22Rv1 (cell line): ENCODE measurements at regions not wholly inside any gene's neighbourhood (a gene's known extent, or its start where the extent isn't known, plus 50 kb on each side); places are given as distances from the start of the nearest gene placed in this dataset.

Source experiments
- H3K27ac ChIP-seq: fragments of 450-650 bp; 2 replicates; pipeline ENCODE4 v1.5.1; 2017
- ZFX ChIP-seq: fragments of 450-650 bp; IDR thresholded peaks from 2 replicates; pipeline ENCODE4 v1.6.1; 2017; ENCODE audit warnings: antibody characterized with exemption, borderline replicate concordance
- TF ChIP-seq, protein P1 (sequence below): fragments of 450-650 bp; IDR thresholded peaks from 2 replicates; pipeline ENCODE4 v1.5.1; 2017; ENCODE audit warnings: mild to moderate bottlenecking

DNA sequence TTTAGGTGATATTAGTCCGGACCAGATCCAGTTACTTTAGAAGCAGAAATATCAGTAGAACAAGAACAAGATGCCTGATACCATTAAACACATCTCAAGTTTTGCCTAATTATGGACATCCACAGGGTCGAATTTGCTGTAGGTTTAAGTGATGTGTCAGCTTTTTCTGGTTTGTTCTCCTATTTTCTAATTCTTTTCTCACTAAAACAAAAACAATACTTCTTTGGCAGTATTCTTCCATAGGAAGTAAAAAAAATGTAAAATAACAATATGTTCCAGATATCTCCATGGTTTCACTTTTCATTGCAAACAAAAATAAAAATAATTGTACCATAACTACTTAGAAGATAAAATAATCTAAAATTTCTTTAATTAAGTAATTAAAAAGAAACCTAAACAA, 265.7 kb downstream of the SHOX2 start:
- TF ChIP-seq, protein P1, sequence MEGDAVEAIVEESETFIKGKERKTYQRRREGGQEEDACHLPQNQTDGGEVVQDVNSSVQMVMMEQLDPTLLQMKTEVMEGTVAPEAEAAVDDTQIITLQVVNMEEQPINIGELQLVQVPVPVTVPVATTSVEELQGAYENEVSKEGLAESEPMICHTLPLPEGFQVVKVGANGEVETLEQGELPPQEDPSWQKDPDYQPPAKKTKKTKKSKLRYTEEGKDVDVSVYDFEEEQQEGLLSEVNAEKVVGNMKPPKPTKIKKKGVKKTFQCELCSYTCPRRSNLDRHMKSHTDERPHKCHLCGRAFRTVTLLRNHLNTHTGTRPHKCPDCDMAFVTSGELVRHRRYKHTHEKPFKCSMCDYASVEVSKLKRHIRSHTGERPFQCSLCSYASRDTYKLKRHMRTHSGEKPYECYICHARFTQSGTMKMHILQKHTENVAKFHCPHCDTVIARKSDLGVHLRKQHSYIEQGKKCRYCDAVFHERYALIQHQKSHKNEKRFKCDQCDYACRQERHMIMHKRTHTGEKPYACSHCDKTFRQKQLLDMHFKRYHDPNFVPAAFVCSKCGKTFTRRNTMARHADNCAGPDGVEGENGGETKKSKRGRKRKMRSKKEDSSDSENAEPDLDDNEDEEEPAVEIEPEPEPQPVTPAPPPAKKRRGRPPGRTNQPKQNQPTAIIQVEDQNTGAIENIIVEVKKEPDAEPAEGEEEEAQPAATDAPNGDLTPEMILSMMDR: no peak
- no peak for TF ChIP-seq ZFX
- H3K27ac ChIP-seq: no peak overlapping the region

DNA sequence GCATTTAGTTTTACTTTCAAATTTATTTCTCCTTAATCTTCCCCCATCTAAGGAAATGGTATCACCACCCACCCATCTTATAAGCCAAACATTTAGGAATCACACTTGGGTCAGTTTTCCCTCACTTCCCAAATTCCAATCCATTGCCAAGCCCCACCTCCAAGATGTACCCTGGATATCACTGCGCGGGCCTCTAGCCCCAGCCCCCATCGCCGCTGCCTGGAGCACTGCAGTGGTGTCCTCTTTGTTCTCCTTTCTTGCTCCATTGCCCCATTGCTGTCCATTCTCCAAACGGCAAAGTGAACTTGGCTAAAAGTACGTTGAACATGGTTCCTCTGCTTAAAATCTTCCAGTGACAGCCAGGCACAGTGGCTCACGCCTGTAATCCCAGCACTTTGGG, 267.8 kb downstream of the SHOX2 start:
- H3K27ac ChIP-seq: no peak overlapping the region
- TF ChIP-seq, protein P1: no peak
- TF ChIP-seq ZFX: no peak

DNA sequence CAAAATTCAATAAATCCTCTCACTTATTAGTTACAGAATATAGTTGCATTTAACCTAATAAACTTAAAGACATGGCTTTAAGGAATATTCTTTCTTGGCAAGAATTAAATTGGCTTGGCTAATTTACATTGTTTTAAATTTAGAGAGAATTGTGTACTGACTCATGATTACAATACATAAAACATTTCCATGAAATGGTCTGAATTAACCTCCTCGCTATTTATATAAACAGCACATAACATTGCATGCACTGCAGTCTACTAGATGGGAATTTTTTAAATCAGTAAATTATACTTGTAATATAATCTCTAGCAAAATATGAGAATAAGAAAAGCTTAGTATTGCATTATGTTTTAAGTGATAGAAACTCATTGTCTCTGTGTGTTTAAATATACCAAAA, 268.9 kb downstream of the SHOX2 start:
- no peak overlapping the region for H3K27ac ChIP-seq
- TF ChIP-seq ZFX: no peak
- TF ChIP-seq, protein P1: no peak

DNA sequence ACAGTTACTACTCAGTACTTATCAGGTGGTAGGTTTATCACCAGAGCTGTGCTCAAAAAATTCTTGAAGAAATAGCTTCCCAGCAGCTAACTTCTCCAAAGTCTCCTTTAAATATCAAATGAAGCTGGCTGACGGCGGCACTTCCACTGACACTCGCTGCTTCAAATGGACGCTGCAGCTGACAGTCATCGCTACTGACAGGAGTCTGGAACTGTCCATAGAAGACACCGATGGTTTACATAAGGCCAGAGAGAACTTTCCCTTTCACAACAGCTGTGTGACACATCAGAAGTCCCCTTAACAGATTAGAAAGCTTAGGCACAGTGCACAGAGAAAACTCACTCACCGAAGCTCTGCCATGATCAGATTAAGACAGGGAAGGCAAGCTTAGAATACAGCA, 270.2 kb downstream of the SHOX2 start:
- TF ChIP-seq, protein P1: no peak
- TF ChIP-seq ZFX: no peak
- H3K27ac ChIP-seq: no peak overlapping the region

DNA sequence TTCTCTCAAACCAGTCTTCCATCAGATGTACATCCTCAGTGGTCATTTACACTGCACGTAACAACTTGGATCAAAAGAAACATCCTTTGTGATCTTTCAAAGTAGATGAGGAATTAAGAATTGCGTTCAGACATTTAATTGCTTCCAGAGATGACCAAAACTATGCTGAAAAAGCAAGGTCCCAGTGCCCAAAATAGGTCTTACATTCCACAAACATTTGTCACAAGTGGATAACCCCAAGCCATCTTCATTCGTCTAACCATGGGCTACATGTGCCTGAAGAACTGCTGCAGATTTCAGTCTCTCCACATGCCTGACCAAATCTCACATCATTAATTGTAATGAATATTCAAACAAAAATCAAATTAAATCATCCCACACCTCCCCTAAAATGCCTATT, 273.6 kb downstream of the SHOX2 start:
- TF ChIP-seq, protein P1: no peak
- TF ChIP-seq ZFX: no peak
- H3K27ac ChIP-seq: no peak overlapping the region

DNA sequence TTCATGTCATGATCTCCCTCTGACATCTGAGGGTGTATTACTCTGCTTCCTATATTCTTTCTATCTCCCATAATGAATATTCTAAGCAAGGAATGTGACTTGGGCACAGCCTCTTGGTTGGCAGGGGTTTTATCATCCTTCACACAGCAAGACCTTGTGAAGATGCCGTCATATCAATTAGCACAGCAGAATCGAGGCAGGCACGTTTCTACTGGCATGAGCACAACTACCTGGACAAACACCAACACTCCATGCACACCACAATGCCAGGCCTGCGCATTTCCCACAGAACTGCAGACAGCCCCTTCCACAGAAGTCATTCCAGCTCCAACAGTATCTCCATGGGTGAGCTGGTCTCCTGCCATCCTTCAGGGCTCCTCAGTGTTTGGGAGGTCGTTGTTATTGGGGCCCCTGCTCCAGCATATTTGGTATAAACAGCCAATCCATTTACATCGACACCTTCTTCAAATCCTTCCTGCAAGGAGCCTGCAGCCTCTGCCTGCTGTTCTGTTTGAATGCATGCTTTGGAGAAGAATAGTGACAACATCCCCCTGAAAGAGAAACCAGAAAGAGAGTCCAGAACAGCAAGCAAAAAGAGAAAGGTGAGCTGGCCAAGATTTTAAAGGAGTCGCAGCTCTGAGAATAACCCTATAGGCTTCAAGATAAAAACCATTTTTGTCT, 275.5 kb downstream of the SHOX2 start:
- TF ChIP-seq ZFX: no peak
- TF ChIP-seq, protein P1: no peak
- H3K27ac ChIP-seq: no peak overlapping the region

DNA sequence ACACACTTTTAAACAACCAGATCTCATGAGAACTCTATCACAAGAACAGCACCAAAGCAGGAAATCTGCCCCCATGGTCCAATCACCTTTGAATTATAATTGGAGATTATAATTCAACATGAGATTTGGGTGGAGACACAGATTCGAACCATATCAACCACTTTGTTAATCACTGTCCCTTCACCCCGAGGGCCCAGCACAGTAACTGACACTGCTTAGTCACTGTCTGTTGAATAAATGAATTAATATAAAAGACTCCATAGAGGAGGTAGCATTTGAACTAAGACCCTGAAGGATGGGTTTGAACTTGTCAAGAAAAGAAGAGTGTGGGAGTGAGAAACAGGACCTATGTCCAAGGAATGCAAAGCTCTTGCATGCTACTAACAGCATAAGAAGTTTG, 276.4 kb downstream of the SHOX2 start:
- H3K27ac ChIP-seq: no peak overlapping the region
- TF ChIP-seq, protein P1: no peak
- no peak for TF ChIP-seq ZFX
